Esophagus muscularis mucosa (tissue), 3 donors: ENCODE measurements at regions not wholly inside any gene's neighbourhood (a gene's known extent, or its start where the extent isn't known, plus 50 kb on each side); places are given as distances from the start of the nearest gene placed in this dataset.

ENCODE experiments used
- CTCF ChIP-seq, 3 experiments: fragments of 200-600 bp in 2 of 3; fragments of 450-650 bp in 1 of 3; sonication (generic) in 2 of 3; IDR thresholded peaks; one replicate each; pipeline ENCODE4 v1.5.1; 2017 to 2019; ENCODE audit warnings: antibody characterized with exemption in 3 of 3, mild to moderate bottlenecking in 2 of 3, moderate library complexity in 1 of 3
- POLR2AphosphoS5 ChIP-seq, 2 donors: sonication (generic); formaldehyde crosslinking; IDR thresholded peaks; one replicate each; pipeline ENCODE4 v1.6.1; 2017; ENCODE audit warnings: antibody characterized with exemption in 2 of 2

- no peak for TF ChIP-seq POLR2AphosphoS5 (IDR thresholded peaks at IDR 0.05)
- no peak for TF ChIP-seq CTCF (IDR thresholded peaks at IDR 0.05)
Observed at GRCh38 chr12:78530100-78530765, 334.3 kb upstream of the SYT1 start.
